ENCODE measurements at regions not wholly inside any gene's neighbourhood (a gene's known extent, or its start where the extent isn't known, plus 50 kb on each side); places are given as distances from the start of the nearest gene placed in this dataset.

- Histone ChIP-seq H4K20me1 (ENCODE audit: insufficient read depth, low read length) (no peaks in the 10 kb centered on the region), H3K27me3 (ENCODE audit: control insufficient read depth in 1 of 2, insufficient read depth in 2 of 2, low read length in 2 of 2) (0 out of 5 replicates have a peak, but pooled peaks cover 1 to 6% of the 10 kb centered on the region in 2 experiments), H3K27ac (ENCODE audit: extremely low read length, insufficient read depth, low read length) (no peak overlapping the region), H2AFZ (ENCODE audit: low read length) (no peak overlapping the region), H3K79me2 (ENCODE audit: insufficient read depth, low read length) (no peaks in the 10 kb centered on the region), H3K4me3 (replicated peaks in 1 of 3; ENCODE audit: insufficient read depth in 1 of 3, low read depth in 2 of 3, low read length in 3 of 3) (no peak overlapping the region), H3K4me1 (ENCODE audit: insufficient read depth, low read length) (no peaks in the 10 kb centered on the region), H3K4me2 (ENCODE audit: low read depth, low read length) (no peak overlapping the region), H3K9me3 (ENCODE audit: low read length) (no peaks in the 10 kb centered on the region), H3K36me3 (replicated peaks in 1 of 2; ENCODE audit: control insufficient read depth in 1 of 2, insufficient read depth in 2 of 2, low read length in 2 of 2) (no peaks in the 10 kb centered on the region), H3K9ac (ENCODE audit: insufficient read depth, low read depth, low read length) (no peak overlapping the region)
- TF ChIP-seq ZSCAN21 (CRISPR knock-in tag; IDR thresholded peaks at IDR 0.05; ENCODE audit: borderline replicate concordance) (no peak), FIP1L1 (IDR thresholded peaks at IDR 0.05; ENCODE audit: borderline replicate concordance, insufficient read depth, low read depth, low read length) (no peak), AGO2 (optimal IDR thresholded peaks at IDR 0.05; ENCODE audit: low read depth, low read length) (no peak), TCF7 (IDR thresholded peaks at IDR 0.05; ENCODE audit: low read depth) (no peak), KLF9 (CRISPR knock-in tag; IDR thresholded peaks at IDR 0.05; ENCODE audit: low read depth) (no peak), ZNF260 (CRISPR knock-in tag; IDR thresholded peaks at IDR 0.05; ENCODE audit: borderline replicate concordance, low read depth) (no peak), ZNF30 (CRISPR knock-in tag; IDR thresholded peaks at IDR 0.05) (no peak), ZFP62 (CRISPR knock-in tag; IDR thresholded peaks at IDR 0.05) (no peak)
- TF ChIP-seq, protein P1, sequence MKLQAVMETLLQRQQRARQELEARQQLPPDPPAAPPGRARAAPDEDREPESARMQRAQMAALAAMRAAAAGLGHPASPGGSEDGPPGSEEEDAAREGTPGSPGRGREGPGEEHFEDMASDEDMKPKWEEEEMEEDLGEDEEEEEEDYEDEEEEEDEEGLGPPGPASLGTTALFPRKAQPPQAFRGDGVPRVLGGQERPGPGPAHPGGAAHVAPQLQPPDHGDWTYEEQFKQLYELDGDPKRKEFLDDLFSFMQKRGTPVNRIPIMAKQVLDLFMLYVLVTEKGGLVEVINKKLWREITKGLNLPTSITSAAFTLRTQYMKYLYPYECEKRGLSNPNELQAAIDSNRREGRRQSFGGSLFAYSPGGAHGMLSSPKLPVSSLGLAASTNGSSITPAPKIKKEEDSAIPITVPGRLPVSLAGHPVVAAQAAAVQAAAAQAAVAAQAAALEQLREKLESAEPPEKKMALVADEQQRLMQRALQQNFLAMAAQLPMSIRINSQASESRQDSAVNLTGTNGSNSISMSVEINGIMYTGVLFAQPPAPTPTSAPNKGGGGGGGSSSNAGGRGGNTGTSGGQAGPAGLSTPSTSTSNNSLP (IDR thresholded peaks at IDR 0.05; ENCODE audit: low read depth, low read length): no peak
- TF ChIP-seq, protein P2, sequence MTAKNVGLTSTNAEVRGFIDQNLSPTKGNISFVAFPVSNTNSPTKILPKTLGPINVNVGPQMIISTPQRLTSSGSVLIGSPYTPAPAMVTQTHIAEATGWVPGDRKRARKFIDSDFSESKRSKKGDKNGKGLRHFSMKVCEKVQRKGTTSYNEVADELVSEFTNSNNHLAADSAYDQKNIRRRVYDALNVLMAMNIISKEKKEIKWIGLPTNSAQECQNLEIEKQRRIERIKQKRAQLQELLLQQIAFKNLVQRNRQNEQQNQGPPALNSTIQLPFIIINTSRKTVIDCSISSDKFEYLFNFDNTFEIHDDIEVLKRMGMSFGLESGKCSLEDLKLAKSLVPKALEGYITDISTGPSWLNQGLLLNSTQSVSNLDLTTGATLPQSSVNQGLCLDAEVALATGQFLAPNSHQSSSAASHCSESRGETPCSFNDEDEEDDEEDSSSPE (CRISPR knock-in tag; IDR thresholded peaks at IDR 0.05): no peak
- WGBS (ENCODE audit: low lambda C conversion rate): 26% methylated on average over 2 of the region's 2 CpGs
- BruUV-seq (replicated peaks): no TSS peak
- DNase-seq (ENCODE audit: low spot score) (no peak), FAIRE-seq (no peak), ATAC-seq (no peak)
- in situ Hi-C loops (cut with HindIII; ENCODE audit: extremely low pct_ligation_motif_present, low pct_unique_long_range_greater_than_20kb) (no loop called here), intact Hi-C loops (cut with micrococcal nuclease; ENCODE audit: unreplicated experiment) (no loop called here)
- ChIA-PET CTCF (ENCODE audit: low intra/inter-chr PET ratio, low total read pairs) (no interaction called here), POLR2A (no interaction called here)
Observed at GRCh38 chr1:185427264-185427663, 110.2 kb upstream of the IVNS1ABP start.
